Panc1 (cell line): ENCODE measurements at regions not wholly inside any gene's neighbourhood (a gene's known extent, or its start where the extent isn't known, plus 50 kb on each side); places are given as distances from the start of the nearest gene placed in this dataset.

Source experiments
- CTCF ChIP-seq: fragments of 450-650 bp; IDR thresholded peaks from 2 replicates; pipeline ENCODE4 v1.5.1; 2017; ENCODE audit warnings: mild to moderate bottlenecking
- POLR2AphosphoS5 ChIP-seq: IDR thresholded peaks from 2 replicates; pipeline ENCODE4 v1.6.1; 2012; ENCODE audit warnings: mild to moderate bottlenecking, low read depth, low read length, moderate library complexity

GRCh38 chr7:94088560-94088959, 84.4 kb upstream of the BET1 start:
- TF ChIP-seq CTCF (no peak), POLR2AphosphoS5 (no peak)
